SK-N-MC (cell line): ENCODE measurements at regions not wholly inside any gene's neighbourhood (a gene's known extent, or its start where the extent isn't known, plus 50 kb on each side); places are given as distances from the start of the nearest gene placed in this dataset.

ENCODE experiments used
- EZH2 ChIP-seq: fragments of 200-600 bp; sonication (generic); IDR thresholded peaks from one replicate; pipeline ENCODE4 v1.6.1; 2017; ENCODE audit warnings: antibody characterized with exemption
- POLR2AphosphoS5 ChIP-seq: IDR thresholded peaks from 2 replicates; pipeline ENCODE4 v1.6.1; 2012; ENCODE audit warnings: mild to moderate bottlenecking, low read depth, low read length, borderline replicate concordance

- no peak for TF ChIP-seq EZH2
- no peak for TF ChIP-seq POLR2AphosphoS5
Measured at GRCh38 chr6:92510137-92510536, 909.2 kb downstream of the EPHA7 start.
